ENCODE measurements at regions not wholly inside any gene's neighbourhood (a gene's known extent, or its start where the extent isn't known, plus 50 kb on each side); places are given as distances from the start of the nearest gene placed in this dataset.

- Mint-ChIP-seq H3K27ac (no peak overlapping the region), H3K27me3 (peaks cover 7% of the 10 kb centered on the region), H3K4me1 (no peaks in the 10 kb centered on the region), H3K4me3 (no peak overlapping the region), H3K36me3 (ENCODE audit: low read depth) (no peaks in the 10 kb centered on the region)
- ATAC-seq (no peak), DNase-seq (no peak)
- H3K9me3 ChIP-seq (ENCODE audit: control insufficient read depth, low read length, poor library complexity, severe bottlenecking) = no peaks in the 10 kb centered on the region
These were observed 321.2 kb upstream of the FAR2 start for GRCh38 chr12:28827861-28828260.

GRCh38 chr12:28828318-28828717 lies 320.8 kb upstream of the FAR2 start:
- no peaks in the 10 kb centered on the region for H3K36me3 Mint-ChIP-seq (ENCODE audit: low read depth)
- H3K27me3 Mint-ChIP-seq = peaks cover 7% of the 10 kb centered on the region
- no peaks in the 10 kb centered on the region for H3K4me1 Mint-ChIP-seq
- DNase-seq = no peak
- ATAC-seq = no peak
- H3K27ac Mint-ChIP-seq = no peak overlapping the region
- no peaks in the 10 kb centered on the region for H3K9me3 ChIP-seq (ENCODE audit: control insufficient read depth, low read length, poor library complexity, severe bottlenecking)
- H3K4me3 Mint-ChIP-seq = no peak overlapping the region

DNA sequence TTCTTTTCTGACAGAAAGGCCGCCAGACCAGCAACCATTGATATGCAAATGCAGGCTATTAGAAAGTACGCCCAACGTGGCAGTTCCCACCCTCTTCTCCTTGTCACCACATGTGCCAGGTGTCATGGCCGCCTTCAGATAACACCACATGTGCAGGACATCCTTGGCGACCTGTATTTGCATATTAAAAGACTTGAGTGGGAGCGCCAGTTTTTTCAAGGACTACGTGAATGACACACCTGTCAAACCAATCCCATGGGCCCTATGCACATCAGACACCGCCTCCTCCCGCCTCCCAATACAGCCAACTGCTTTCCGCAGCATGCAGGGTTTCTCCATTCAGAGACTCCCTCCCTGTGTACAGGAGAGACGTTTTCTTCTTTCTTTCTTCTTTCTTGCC lies 318.6 kb upstream of the FAR2 start:
- DNase-seq = no peak
- H3K4me3 Mint-ChIP-seq = no peak overlapping the region
- peaks cover 7% of the 10 kb centered on the region for H3K27me3 Mint-ChIP-seq
- H3K4me1 Mint-ChIP-seq = no peaks in the 10 kb centered on the region
- H3K36me3 Mint-ChIP-seq (ENCODE audit: low read depth) = no peaks in the 10 kb centered on the region
- no peak for ATAC-seq
- no peak overlapping the region for H3K27ac Mint-ChIP-seq
- no peaks in the 10 kb centered on the region for H3K9me3 ChIP-seq (ENCODE audit: control insufficient read depth, low read length, poor library complexity, severe bottlenecking)

DNA sequence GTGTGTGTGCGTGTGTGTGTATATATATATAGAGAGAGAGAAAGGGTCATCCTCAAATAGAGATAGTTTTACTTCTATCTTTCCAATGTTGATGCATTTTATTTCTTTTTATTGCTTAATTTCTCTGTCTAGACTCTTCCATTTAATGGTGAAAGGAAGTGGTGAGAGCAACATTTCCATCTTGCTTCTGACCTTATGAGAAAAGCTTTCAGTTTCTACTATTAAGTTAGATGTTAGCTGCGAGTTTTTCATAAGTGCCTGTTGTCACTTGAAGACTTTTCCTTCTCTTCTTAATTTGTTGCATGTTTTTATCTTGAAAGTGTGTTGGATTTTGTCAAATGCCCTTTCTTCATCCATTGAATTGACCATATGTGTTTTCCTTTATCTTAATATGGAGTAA lies 304.4 kb upstream of the FAR2 start:
- H3K4me1 Mint-ChIP-seq = no peaks in the 10 kb centered on the region
- DNase-seq (no peak), ATAC-seq (no peak)
- H3K9me3 ChIP-seq (ENCODE audit: control insufficient read depth, low read length, poor library complexity, severe bottlenecking) = no peaks in the 10 kb centered on the region
- H3K27me3 Mint-ChIP-seq = no peaks in the 10 kb centered on the region
- H3K36me3 Mint-ChIP-seq (ENCODE audit: low read depth) = no peaks in the 10 kb centered on the region
- no peak overlapping the region for H3K27ac Mint-ChIP-seq
- H3K4me3 Mint-ChIP-seq = no peak overlapping the region

DNA sequence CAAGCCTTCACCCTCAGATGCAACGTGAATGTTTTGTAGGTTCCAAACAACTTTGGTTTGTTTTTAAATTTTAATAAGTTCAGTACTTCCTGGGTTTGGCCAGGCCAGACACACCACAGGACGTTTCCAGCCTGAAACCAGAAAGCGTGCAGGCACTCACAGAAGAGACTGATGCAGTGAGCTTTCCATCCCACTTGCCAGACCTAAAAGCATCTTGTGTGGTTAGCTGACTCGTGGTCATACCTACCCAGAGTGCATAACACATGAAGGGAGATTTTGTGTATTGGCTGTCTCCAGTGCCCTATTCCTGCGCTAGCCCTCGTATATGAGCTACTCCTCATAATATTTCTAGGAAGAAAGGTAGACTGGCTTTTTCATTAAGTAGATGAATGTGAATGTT lies 297.3 kb upstream of the FAR2 start:
- ATAC-seq (no peak), DNase-seq (no peak)
- Mint-ChIP-seq H3K27me3 (no peaks in the 10 kb centered on the region), H3K27ac (no peak overlapping the region), H3K36me3 (ENCODE audit: low read depth) (no peaks in the 10 kb centered on the region), H3K4me1 (no peaks in the 10 kb centered on the region), H3K4me3 (no peak overlapping the region)
- H3K9me3 ChIP-seq (ENCODE audit: control insufficient read depth, low read length, poor library complexity, severe bottlenecking) = no peaks in the 10 kb centered on the region

GRCh38 chr12:28855761-28856310 lies 293.2 kb upstream of the FAR2 start:
- Mint-ChIP-seq H3K4me3 (no peak overlapping the region), H3K27ac (no peak overlapping the region), H3K27me3 (peaks cover 4% of the 10 kb centered on the region), H3K36me3 (ENCODE audit: low read depth) (no peaks in the 10 kb centered on the region), H3K4me1 (no peaks in the 10 kb centered on the region)
- no peaks in the 10 kb centered on the region for H3K9me3 ChIP-seq (ENCODE audit: control insufficient read depth, low read length, poor library complexity, severe bottlenecking)
- ATAC-seq (no peak), DNase-seq (no peak)

DNA sequence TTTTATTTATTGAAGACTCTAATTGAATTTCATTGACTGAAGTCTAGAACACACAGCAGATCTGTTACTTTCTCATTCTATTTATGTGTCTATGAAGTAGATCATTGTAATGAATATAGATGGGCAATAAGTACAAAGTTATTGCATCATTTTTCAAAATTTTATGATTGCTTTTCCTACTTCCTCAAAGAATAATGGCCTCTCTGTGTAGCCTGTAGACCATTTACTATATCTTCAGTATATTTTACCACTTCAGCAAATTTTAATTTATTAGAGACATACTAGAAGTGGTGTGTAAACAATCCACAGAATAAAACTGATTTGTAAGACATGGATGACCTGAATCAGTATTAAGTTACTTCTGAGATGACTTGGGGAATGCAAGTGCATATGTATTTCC lies 291.7 kb upstream of the FAR2 start:
- no peak for ATAC-seq
- H3K9me3 ChIP-seq (ENCODE audit: control insufficient read depth, low read length, poor library complexity, severe bottlenecking) = no peaks in the 10 kb centered on the region
- DNase-seq = no peak
- no peak overlapping the region for H3K27ac Mint-ChIP-seq
- peaks cover 4% of the 10 kb centered on the region for H3K27me3 Mint-ChIP-seq
- H3K36me3 Mint-ChIP-seq (ENCODE audit: low read depth) = no peaks in the 10 kb centered on the region
- H3K4me3 Mint-ChIP-seq = no peak overlapping the region
- H3K4me1 Mint-ChIP-seq = no peaks in the 10 kb centered on the region

DNA sequence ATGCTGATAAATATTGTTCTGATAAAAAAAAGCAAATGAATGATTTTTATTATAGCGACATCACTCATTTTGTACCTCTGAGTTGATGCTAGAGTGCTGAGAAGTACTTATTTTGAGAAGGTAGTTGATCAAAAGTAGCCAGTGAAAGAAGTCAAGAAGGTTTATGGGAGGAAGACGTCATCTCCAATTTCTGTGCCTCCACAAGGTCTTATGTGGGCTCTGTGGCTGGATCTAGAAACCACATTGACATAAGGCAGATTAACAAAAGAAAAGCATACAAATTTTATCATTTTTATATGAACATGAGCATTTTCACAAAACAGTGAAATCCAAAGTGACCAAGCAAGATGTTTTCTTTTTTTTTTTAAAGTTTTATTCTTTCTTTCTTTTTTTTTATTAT lies 289.5 kb upstream of the FAR2 start:
- no peaks in the 10 kb centered on the region for H3K36me3 Mint-ChIP-seq (ENCODE audit: low read depth)
- no peak overlapping the region for H3K27ac Mint-ChIP-seq
- no peak for DNase-seq
- ATAC-seq = no peak
- H3K27me3 Mint-ChIP-seq = peaks cover 4% of the 10 kb centered on the region
- H3K9me3 ChIP-seq (ENCODE audit: control insufficient read depth, low read length, poor library complexity, severe bottlenecking) = no peaks in the 10 kb centered on the region
- H3K4me1 Mint-ChIP-seq = no peaks in the 10 kb centered on the region
- H3K4me3 Mint-ChIP-seq = no peak overlapping the region

GRCh38 chr12:28865776-28866175 lies 283.3 kb upstream of the FAR2 start:
- H3K4me3 Mint-ChIP-seq = no peak overlapping the region
- H3K27me3 Mint-ChIP-seq = peaks cover 7% of the 10 kb centered on the region
- ATAC-seq = no peak
- no peak for DNase-seq
- no peaks in the 10 kb centered on the region for H3K9me3 ChIP-seq (ENCODE audit: control insufficient read depth, low read length, poor library complexity, severe bottlenecking)
- H3K36me3 Mint-ChIP-seq (ENCODE audit: low read depth) = no peaks in the 10 kb centered on the region
- no peak overlapping the region for H3K27ac Mint-ChIP-seq
- no peaks in the 10 kb centered on the region for H3K4me1 Mint-ChIP-seq

GRCh38 chr12:28866296-28866695 lies 282.8 kb upstream of the FAR2 start:
- Mint-ChIP-seq H3K36me3 (ENCODE audit: low read depth) (no peaks in the 10 kb centered on the region), H3K27me3 (peaks cover 7% of the 10 kb centered on the region), H3K4me1 (no peaks in the 10 kb centered on the region), H3K4me3 (no peak overlapping the region), H3K27ac (no peak overlapping the region)
- ATAC-seq = no peak
- DNase-seq = no peak
- H3K9me3 ChIP-seq (ENCODE audit: control insufficient read depth, low read length, poor library complexity, severe bottlenecking) = no peaks in the 10 kb centered on the region

DNA sequence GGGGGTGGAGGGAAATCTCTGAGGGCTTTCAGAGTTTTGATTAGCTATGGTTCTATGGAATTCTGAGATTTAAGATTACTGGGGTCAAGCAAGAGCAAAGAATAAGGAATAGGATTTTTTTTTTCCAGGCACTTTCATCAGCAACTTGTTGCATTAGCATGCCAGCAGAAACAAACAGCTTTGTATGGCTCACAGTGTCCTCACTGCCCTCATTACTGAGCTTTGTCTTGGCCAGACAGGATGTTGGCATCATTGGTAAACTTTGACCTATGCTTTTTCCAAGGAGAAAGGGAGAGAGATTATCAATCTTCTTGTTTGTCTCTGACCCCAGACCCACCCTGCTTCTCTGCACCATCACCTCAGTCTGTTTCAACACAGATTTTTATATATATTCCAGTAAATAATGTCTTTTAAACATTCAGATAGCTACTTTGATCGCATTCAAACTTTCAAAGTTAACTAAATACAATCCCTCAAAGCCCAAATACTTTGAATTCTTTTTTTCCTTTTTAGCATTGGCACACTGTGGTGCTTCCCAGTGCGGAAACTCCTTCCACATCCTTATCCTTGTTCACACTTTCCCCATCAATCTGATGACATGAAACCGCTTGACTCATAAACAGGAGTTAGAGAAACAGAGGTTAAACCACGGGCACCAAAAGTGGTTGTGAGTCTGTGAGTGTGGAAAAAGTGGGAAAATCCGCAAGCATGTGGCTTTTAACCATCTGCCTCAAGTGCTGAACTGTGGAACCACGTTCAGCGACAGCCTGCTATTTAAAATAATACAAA lies 282.2 kb upstream of the FAR2 start:
- H3K9me3 ChIP-seq (ENCODE audit: control insufficient read depth, low read length, poor library complexity, severe bottlenecking) = no peaks in the 10 kb centered on the region
- H3K4me3 Mint-ChIP-seq = no peak overlapping the region
- H3K36me3 Mint-ChIP-seq (ENCODE audit: low read depth) = no peaks in the 10 kb centered on the region
- H3K27ac Mint-ChIP-seq = no peak overlapping the region
- ATAC-seq (no peak), DNase-seq (no peak)
- H3K4me1 Mint-ChIP-seq = no peaks in the 10 kb centered on the region
- H3K27me3 Mint-ChIP-seq = peaks cover 7% of the 10 kb centered on the region

- H3K27me3 Mint-ChIP-seq = peaks cover 7% of the 10 kb centered on the region
- no peaks in the 10 kb centered on the region for H3K36me3 Mint-ChIP-seq (ENCODE audit: low read depth)
- ATAC-seq = no peak
- no peak overlapping the region for H3K27ac Mint-ChIP-seq
- H3K4me1 Mint-ChIP-seq = no peaks in the 10 kb centered on the region
- no peak for DNase-seq
- H3K9me3 ChIP-seq (ENCODE audit: control insufficient read depth, low read length, poor library complexity, severe bottlenecking) = no peaks in the 10 kb centered on the region
- no peak overlapping the region for H3K4me3 Mint-ChIP-seq
These were observed 280.7 kb upstream of the FAR2 start for GRCh38 chr12:28868414-28868813.

DNA sequence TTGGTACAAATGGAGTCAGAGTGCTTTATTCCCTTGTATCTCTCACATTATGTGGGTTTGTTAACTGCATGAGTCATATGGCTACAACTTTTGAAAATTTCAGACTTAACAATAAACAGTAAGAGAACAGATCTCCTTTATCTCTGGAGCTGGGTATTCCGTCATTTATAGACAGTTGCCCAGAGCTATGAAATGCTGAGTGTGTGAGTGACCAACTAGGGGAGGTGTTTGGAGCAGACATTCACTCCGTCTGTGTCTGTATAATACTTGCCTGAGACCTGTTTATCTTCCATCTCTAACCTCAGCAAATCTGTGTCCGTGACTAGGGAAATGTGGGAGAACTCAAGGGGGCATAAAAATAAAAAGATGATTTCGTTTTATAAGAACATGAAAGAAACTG lies 279.9 kb upstream of the FAR2 start:
- no peak for DNase-seq
- no peaks in the 10 kb centered on the region for H3K4me1 Mint-ChIP-seq
- H3K4me3 Mint-ChIP-seq = no peak overlapping the region
- no peak overlapping the region for H3K27ac Mint-ChIP-seq
- ATAC-seq = no peak
- no peaks in the 10 kb centered on the region for H3K36me3 Mint-ChIP-seq (ENCODE audit: low read depth)
- peaks cover 7% of the 10 kb centered on the region for H3K27me3 Mint-ChIP-seq
- H3K9me3 ChIP-seq (ENCODE audit: control insufficient read depth, low read length, poor library complexity, severe bottlenecking) = no peaks in the 10 kb centered on the region

GRCh38 chr12:28870839-28871440 lies 278.1 kb upstream of the FAR2 start:
- ATAC-seq (no peak), DNase-seq (no peak)
- Mint-ChIP-seq H3K4me1 (no peaks in the 10 kb centered on the region), H3K27me3 (peaks cover 7% of the 10 kb centered on the region), H3K27ac (no peak overlapping the region), H3K36me3 (ENCODE audit: low read depth) (no peaks in the 10 kb centered on the region), H3K4me3 (no peak overlapping the region)
- no peaks in the 10 kb centered on the region for H3K9me3 ChIP-seq (ENCODE audit: control insufficient read depth, low read length, poor library complexity, severe bottlenecking)
